HG03571 (cell line): ENCODE measurements at regions not wholly inside any gene's neighbourhood (a gene's known extent, or its start where the extent isn't known, plus 50 kb on each side); places are given as distances from the start of the nearest gene placed in this dataset.

ENCODE experiments used
- ATAC-seq: cut with Tn5 transposase; IDR thresholded peaks from one replicate; pipeline ENCODE4 v1.9.1; 2021; ENCODE audit not compliant: unreplicated experiment

GRCh38 chr12:91606662-91607377, 424.2 kb upstream of the DCN start:
- ATAC-seq: no peak

- ATAC-seq: no peak
Observed at GRCh38 chr12:91604897-91605296, 422.3 kb upstream of the DCN start.

- no peak for ATAC-seq
Observed at GRCh38 chr12:91603060-91603459, 420.4 kb upstream of the DCN start.

- ATAC-seq: no peak
Observed at GRCh38 chr12:91601054-91601453, 418.4 kb upstream of the DCN start.

GRCh38 chr12:91594715-91595114, 412.1 kb upstream of the DCN start:
- ATAC-seq: no peak

- ATAC-seq: no peak
Observed at GRCh38 chr12:91591639-91591987, 409.0 kb upstream of the DCN start.

GRCh38 chr12:91590966-91591638, 408.5 kb upstream of the DCN start:
- no peak for ATAC-seq

GRCh38 chr12:91588874-91589454, 406.3 kb upstream of the DCN start:
- no peak for ATAC-seq

GRCh38 chr12:91586015-91586414, 403.4 kb upstream of the DCN start:
- ATAC-seq: no peak

- ATAC-seq: no peak
Observed at GRCh38 chr12:91582811-91583210, 400.2 kb upstream of the DCN start.

- no peak for ATAC-seq
Observed at GRCh38 chr12:91579516-91580263, 397.1 kb upstream of the DCN start.

- ATAC-seq: no peak
Observed at GRCh38 chr12:91577586-91578539, 395.2 kb upstream of the DCN start.

GRCh38 chr12:91576432-91576831, 393.8 kb upstream of the DCN start:
- no peak for ATAC-seq

GRCh38 chr12:91575630-91576029, 393.0 kb upstream of the DCN start:
- no peak for ATAC-seq

GRCh38 chr12:91574975-91575374, 392.4 kb upstream of the DCN start:
- ATAC-seq: no peak

- ATAC-seq: no peak
Observed at GRCh38 chr12:91574391-91574790, 391.8 kb upstream of the DCN start.

- ATAC-seq: no peak
Observed at GRCh38 chr12:91572869-91573268, 390.3 kb upstream of the DCN start.

- no peak for ATAC-seq
Observed at GRCh38 chr12:91567100-91567485, 384.5 kb upstream of the DCN start.

- ATAC-seq: no peak
Observed at GRCh38 chr12:91566328-91567099, 383.9 kb upstream of the DCN start.

- no peak for ATAC-seq
Observed at GRCh38 chr12:91565846-91566245, 383.2 kb upstream of the DCN start.
